Stimulated activated CD4-positive, alpha-beta T cell treated with anti-CD3 and anti-CD28 coated beads, Interleukin-15, amount 100 ng/mL, for 1 hour (primary cell): ENCODE measurements at regions not wholly inside any gene's neighbourhood (a gene's known extent, or its start where the extent isn't known, plus 50 kb on each side); places are given as distances from the start of the nearest gene placed in this dataset.
"Not testable (repeated sequence)": the region's sequence is repeated elsewhere in the genome, so short reads cannot be mapped to it uniquely, and the experiment has no call there.

Experiments
- DNase-seq, 2 donors: peaks; one replicate each; pipeline ENCODE4 v3.0.0-alpha.2; 2020; ENCODE audit warnings: low read depth in 1 of 2, low spot score in 1 of 2

DNA sequence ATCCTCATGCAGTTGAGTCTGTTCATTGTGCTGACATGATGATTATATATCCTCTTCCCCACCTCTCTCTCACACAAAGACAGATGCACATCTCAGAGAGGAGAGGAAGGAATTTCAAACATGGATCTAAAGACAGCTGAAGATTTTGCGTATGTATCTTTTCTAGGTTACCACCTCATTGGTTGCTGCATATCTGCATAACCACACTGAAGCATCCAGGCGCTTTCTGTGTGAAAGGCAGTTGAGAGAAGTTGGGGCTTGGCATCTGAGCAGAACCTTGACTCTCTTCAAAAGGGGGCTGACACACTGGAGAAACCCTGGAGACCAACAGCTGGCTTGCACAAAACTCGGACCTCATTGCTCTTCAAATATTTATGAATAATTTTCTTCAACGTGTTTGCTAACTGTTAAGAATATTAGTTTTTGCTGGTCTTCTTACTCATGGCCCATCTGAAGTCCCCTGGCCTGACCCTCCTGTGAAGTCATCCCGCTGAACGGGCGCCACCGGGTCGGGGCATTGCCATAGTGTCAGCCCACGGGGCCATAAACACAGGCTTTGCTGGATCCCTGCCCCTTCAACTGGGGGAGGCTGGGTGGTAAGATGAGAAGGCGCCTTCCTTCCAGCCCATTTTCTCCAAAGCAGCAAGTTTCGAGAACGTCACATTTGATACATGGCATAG lies 593.2 kb upstream of the CLINT1 start:
- no peak for DNase-seq

DNA sequence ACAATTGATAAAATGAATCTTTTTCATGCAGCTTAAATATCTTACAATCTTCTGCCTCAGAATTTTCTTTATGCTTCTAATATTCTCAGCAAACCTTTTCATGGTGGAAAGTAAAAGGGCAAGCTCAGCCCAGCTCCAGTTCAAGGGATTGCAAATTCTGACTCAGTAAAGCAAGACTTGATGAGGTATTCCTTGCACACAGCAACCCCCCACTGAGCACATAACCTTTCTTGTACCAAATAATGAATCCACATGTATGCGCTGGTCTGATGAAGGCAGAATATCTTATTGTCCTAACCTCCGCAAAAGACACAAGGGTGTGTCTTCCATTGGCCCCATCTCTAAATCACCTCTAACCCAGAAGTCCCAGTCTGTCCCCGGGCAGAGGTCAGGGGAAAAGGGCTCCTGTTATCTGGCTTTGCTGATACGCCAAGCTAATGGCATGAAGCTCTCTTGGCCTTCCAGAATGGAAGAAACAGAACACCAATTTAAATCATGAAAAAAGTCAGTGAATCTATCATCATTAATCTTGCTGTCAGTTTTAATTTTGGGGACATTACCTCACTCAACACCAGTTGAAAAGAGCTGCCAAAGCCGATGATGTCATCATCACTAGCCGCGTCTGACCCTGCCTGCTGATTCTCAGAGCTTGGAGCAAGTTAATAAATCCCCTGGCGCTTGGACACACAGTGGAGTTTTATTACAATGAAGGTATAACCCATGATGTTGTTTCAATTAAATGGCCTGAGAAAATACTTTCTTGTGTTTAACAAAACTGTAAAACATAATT lies 592.5 kb upstream of the CLINT1 start:
- no peak for DNase-seq

DNA sequence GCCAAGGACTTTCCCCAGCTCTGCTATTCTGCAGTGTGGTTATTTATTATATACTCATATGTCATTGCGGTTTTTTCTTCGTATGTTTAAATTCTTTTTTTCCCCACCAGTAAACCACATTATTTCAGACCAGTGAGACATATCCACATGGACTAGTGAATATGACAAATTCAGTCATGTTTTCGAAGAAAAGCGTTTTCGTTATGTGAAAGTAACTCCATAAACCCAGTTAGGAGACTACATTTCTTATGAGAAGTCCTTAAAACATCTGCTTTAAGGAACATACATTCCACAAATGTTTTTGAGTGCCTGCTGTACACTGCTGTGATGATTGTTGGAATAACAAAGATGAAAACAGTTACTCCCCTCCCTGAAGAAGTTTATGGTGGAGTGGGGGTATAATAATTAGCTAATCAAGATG lies 591.8 kb upstream of the CLINT1 start:
- no peak for DNase-seq

DNA sequence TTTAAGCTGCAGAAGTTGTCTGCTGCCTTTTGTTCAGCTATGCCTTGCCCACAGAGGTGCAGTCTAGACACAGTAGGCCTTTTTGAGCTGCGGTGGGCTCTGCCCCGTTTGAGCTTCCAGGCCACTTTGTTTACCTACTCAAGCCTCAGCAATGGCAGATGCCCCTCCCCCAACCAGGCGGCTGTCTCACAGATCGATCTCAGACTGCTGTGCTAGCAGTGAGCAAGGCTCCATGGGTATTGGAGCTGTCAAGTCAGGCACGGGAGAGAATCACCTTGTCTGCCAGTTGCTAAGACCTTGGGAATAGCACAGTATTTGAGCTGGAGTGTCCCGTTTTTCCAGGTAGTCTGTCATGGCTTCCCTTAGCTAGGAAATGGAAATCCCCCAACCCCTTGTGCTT lies 587.8 kb upstream of the CLINT1 start:
- not testable (repeated sequence) for DNase-seq

DNA sequence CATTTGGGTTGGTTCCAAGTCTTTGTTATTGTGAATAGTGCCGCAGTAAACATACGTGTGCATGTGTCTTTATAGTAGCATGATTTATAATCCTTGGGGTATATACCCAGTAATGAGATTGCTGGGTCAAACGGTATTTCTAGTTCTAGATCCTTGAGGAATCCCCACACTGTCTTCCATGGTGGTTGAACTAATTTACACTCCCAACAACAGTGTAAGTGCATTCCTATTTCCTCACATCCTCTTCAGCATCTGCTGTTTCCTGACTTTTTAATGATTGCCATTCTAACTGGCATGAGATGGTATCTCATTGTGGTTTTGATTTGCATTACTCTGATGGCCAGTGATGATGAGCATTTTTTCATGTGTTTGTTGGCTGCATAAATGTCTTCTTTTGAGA lies 580.3 kb upstream of the CLINT1 start:
- DNase-seq: not testable (repeated sequence)

DNA sequence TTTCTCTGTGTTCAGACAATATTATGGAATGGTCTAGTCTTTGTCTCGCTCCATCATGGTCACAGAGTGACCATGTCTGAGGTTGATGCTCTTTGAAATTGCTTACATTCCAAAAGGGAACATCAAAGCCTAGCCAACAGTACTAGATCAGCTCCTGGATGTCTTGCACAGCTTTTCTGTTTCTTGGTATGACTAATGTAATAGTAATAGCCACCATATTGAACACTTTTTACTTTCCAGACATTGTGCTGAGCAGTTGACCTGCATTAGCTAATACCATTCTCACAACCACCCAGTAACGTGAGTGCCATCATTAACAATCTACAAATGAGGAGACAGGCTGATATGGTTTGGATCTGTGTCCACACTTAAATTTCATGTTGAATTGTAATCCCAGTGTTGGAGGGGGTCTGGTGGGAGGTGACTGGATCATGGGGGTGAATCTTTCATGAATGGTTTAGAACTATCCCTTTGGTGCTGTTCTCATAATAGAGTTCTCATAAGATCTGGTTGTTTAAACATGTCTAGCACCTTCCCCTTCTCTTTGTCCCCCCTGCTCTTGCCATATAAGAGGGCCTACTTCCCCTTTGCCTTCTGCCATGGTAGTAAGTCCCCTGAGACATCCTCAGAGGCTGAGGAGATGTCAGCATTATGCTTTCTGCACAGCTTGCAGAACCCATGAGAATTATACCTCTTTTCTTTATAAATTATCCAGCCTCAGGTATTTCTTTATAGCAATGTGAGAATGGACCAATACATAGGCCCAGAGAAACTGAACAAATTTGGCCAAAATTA lies 577.5 kb upstream of the CLINT1 start:
- no peak for DNase-seq

DNA sequence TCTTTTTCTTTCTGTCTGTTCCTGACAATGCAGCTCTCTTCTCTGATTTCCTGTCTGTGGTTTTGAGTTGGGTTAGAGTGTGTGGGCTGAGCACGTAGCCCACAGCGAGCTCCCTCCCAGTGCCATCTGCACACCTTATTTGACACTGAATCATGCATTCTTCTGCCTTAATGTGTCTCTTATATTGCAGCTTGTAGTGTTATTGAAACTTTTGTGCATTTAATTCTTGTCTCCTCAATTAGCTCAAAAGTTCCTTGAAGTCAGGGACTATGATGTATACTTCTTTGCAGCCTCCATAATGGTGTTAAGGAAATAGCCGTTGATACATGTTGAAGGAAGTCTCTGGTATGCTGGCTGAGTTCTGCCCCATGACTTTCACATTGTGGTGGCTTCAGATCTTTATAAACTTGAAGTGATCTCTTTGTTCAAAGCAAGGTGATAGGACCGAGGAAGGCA lies 576.2 kb upstream of the CLINT1 start:
- no peak for DNase-seq

DNA sequence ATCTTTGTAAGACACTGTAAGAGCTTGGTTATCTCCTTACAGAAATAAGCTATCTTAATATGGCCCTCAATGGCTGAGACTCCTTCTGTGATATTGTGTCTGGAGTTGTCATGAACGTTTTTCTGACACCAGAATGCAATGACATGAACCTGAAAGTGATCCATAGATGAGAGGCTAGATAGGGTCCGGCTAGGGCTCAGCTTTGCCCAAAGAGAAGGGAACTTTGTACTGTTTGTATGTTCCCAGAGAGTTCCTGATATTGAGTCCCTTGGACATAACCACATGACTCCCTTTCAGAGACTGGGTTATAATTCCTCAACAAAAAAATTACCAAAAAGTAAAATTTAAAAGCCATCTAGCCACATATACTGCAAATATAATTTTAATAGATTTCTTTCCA lies 575.8 kb upstream of the CLINT1 start:
- no peak for DNase-seq

DNA sequence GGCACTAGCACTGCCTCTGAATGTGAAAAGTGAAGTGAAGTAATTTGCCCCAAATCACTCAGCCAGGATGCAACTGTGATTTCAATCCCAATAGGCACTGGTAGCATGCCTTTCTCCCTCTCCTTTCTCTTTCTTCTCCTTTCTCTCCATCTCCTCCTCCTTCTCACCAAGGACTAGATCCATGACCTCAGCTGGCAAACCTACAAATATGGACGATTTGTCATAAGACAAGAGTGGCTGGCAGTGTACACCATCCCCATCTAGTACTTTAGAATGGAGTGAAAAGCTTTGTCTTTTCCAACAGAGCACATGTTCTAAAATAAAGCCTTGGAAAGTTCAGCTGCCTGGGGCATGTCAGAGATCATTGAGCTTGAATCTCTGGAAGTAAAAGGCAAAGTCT lies 574.7 kb upstream of the CLINT1 start:
- DNase-seq: no peak

DNA sequence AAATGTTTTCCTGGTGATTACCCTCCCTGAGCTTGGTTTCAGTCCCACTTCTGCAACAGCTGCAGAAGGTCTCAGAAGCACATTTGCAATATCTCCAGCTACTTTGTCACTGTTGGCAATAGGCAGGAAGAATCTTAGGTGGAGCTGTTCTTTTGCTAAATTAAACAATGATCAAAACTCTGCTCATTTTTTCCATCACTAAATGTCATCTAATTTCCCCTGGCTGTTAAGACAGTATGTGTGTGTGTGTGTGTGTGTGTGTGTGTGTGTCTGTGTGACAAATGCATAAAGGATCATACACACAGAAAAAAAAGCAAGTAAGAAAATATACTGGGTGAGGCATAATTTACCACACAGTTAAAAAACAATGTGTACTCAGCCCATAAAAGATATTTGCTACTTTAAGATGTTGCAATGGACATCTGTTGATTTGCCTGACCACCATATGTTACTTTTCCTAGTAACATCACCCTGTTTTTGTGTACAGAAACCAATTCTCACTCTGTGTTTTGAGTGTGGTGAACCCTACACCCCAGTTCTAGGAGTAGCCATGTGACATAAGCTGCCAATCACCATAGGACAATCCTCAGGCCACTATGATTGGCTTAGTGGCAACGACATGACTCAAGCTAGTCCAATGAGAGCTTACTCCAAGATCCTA lies 572.6 kb upstream of the CLINT1 start:
- DNase-seq: no peak

DNA sequence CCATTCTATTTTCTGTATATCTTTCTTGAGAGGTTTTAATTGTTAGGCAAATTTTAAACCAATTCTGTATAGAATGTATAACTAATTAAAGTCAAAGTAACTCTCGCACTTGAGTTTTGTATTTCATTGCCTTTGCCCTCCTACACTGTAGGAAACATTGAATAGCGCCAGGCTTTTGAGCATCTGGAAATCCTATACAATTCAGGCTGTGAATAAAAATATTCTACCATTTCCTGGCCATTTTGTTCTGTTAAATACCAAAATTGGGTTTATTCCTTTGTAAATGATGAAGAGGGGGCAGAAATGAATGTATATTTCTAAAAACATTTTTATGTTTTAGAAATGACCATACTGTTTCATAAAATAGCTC lies 571.8 kb upstream of the CLINT1 start:
- DNase-seq: no peak

DNA sequence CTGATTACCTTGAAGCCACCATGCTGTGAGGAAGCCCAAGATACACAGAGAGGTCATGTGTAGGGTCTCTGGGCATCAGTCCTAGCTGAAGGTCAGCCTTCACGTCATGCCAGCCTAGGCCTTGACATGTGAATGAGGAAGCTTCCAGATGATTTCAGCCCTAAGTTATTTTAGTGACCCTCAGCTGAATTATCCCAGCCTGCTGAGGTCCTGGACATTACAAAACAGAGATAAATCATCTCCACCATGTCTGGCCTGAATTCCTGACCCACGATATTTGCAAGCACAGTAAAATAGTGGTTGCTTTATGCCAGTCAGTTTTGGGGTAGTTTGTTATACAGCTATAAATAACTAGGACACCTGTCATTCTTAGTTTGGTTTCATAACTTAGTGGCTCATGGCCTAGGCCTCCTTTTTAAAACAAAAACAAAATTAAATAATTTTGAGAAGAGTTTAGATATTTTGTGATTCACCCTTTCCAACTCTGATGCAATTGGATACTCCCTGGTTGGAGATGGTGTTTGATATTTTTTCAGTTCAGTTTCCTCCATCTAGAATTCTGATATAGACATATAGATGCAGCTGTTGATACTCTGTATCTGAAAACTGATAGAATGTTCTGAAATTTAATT lies 571.3 kb upstream of the CLINT1 start:
- no peak for DNase-seq

DNA sequence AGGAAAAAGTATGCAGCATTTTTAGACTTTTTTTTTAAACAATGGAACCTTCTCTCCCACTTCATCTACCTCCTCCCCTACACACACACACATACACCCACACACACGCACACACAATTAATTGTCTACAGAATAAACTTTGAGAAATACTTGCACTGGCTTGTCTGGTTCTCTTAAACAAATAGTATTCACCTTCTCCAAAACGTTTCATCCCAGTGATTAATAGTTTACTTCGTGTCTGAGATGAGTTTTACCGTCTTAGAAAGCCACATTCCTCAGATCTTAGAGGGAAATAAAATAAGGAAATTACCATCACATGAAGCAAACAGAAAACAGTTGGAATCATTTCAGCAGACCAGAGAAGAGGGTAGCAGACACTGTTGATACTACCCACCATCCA lies 570.6 kb upstream of the CLINT1 start:
- no peak for DNase-seq

DNA sequence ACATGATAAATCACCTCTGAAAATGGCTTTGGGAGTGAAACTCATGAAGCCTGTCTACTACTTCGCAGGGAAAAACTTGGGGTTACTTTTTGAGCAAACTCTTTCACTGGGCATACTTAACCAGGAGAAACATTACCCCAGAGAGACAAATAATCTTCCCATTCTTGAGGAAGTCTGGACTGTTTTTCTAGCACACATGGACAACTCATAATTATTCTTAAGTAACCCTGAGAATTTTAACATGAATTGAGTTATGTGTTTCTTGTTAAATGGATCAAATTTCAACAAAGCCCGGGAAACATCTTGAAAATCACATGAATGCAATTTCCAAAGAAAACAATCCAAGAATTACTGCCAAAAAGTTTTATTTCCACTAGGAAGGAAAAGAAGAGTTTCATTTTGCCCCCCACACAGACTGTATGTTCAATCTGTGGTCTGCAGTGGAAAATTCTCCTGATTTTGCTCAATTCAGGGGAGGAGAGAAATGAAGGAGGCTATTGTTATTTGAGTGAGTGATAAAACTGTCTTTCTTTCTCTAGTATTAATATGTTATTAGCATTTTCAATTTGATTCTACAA lies 564.8 kb upstream of the CLINT1 start:
- no peak for DNase-seq

DNA sequence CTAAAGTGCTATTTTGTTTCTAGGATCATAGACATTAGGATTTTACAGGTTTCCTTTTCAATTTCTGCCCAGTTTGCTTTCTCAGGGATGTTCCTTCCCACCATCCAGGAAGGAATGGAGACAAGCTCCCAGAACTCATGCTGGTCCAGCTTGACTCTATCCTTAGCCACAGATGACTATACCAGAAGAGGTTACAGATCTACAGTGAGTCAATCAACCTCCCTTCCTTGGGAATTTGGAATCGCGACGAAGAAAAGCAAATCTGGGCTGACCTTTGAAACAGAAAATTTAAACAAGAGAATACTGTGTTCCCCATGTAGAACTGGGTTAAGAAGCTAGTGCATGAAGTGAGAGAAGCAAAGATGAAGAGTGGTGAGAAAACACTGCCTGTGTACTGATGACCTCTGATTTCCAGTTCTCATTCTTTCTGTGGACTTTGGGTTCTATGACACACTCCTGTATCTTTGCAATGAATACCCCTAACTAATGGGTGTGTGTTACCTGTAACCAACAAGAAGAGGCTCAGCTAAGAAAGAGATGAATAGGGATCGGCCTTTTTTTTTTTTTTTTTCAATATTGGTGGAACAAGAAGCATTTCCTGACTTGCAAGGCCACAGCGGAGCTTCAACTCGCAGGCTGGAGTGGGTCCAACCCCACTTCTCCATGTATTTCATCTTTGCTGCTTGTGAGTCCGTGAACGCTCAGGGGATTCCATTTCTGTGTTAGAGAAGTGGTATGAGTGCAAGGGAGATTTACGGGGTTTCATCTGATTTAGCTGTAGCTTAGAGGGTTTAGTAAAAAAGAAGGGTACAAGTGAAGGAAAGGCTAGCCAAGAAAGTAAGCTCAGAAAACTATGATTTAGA lies 563.9 kb upstream of the CLINT1 start:
- no peak for DNase-seq

DNA sequence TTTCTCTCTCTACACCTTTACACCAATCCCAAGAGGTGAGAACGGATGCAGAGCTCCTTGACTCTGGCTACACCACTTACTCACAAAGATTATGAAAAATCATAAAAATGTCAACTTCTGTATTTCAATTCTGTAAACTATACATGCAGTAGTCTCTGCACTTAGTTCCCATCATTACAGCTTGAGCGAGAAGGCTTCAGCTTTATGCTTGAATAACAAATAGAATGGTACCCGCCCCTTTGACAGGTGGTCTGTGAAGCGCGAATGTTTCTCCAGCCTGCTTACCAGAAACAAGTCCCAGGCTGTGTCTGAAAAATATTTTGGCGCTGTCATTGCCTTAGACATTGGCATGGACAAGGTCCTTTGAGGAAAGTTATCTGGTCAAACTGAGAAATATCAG lies 562.4 kb upstream of the CLINT1 start:
- DNase-seq: no peak

DNA sequence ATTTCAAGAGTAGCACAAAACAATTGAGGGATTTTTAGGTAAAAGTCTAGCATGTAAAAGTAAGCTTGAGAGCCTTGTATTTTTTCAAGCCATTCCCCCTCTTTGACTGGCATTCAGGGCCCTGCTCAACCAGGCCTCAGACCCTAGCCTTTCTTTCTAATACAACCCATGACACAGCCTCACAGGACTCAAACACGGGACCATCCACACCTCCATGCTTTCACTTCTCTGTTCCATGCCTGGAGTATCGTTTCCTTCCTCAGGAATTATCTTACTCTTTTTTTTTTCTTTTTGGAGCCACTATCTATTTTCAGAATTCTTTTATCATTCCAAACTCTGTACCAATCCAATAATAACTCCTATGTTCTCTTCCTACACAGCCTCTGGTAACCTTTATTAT lies 560.2 kb upstream of the CLINT1 start:
- DNase-seq: no peak

DNA sequence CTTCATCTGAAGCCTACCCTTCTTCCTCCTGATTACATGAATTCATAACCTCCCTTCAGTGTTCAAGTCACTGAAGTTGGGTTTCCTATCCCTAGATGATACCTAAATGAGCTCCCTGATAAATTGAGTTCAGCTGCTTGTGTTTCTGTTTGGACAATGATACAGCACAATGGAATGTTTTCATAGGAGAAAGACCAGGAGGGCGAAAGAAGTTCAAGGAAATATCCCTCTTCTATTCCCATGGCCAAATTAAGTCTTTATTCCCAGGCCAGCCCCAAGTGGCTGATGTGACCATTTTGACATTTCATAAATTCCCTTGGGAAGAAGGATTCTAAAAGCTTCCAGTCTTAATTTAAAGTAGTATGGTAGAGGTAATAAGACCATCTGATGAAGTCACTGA lies 555.8 kb upstream of the CLINT1 start:
- DNase-seq: no peak

DNA sequence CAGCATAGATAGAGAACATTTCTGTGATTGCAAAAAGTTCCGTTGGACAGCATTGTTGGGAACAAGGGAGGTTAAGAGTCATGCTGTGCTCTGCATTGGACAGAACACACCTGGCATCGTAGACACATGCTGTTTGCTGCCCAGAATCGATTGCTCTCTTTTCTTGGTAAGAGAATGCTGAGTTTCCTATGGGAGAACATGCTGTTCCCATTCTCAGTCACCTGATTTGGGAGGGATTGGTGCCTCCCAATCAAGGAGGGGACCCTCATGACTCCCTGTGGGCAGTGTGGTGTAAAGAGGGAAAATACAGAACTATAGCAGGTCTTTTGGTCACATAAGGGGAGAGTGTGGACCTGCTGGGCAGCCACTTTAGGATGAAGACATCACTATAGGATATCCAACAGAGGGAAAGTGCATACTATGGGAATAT lies 555.4 kb upstream of the CLINT1 start:
- no peak for DNase-seq
